RWPE2 (cell line): ENCODE measurements at regions not wholly inside any gene's neighbourhood (a gene's known extent, or its start where the extent isn't known, plus 50 kb on each side); places are given as distances from the start of the nearest gene placed in this dataset.

Source experiments
- ATAC-seq: fragments of 200-7000 bp; cut with Tn5 transposase; 3 replicates; pipeline ENCODE4 v1.9.1; 2021; ENCODE audit warnings: low read depth
- DNase-seq: peaks from one replicate; pipeline ENCODE4 v3.0.0-alpha.2; 2020; ENCODE audit warnings: low spot score
- H3K27ac ChIP-seq: fragments of 450-650 bp; 2 replicates; pipeline ENCODE4 v1.5.1; 2017; ENCODE audit warnings: mild to moderate bottlenecking; ENCODE audit not compliant: poor library complexity, severe bottlenecking
- H3K27me3 ChIP-seq: fragments of 250-450 bp; sonication (Bioruptor Pico); 2 replicates; pipeline ENCODE4 v1.5.1; 2021; ENCODE audit warnings: mild to moderate bottlenecking, moderate library complexity; ENCODE audit not compliant: insufficient read depth, poor library complexity, severe bottlenecking
- H3K36me3 ChIP-seq: fragments of 250-450 bp; sonication (Bioruptor Pico); 2 replicates; pipeline ENCODE4 v1.5.1; 2020; ENCODE audit warnings: low read depth, mild to moderate bottlenecking, moderate library complexity
- H3K4me1 ChIP-seq: fragments of 250-450 bp; sonication (Bioruptor Pico); 2 replicates; pipeline ENCODE4 v1.5.1; 2021; ENCODE audit warnings: mild to moderate bottlenecking, moderate library complexity; ENCODE audit not compliant: insufficient read depth, poor library complexity, severe bottlenecking
- H3K4me3 ChIP-seq: fragments of 250-450 bp; sonication (Bioruptor Pico); 2 replicates; pipeline ENCODE4 v1.5.1; 2021; ENCODE audit warnings: mild to moderate bottlenecking, moderate library complexity; ENCODE audit not compliant: severe bottlenecking
- H3K9me3 ChIP-seq: fragments of 250-450 bp; sonication (Bioruptor Pico); 2 replicates; pipeline ENCODE4 v1.5.1; 2021; ENCODE audit warnings: mild to moderate bottlenecking, moderate library complexity; ENCODE audit not compliant: severe bottlenecking
- TF ChIP-seq, protein P1 (sequence below): fragments of 450-650 bp; IDR thresholded peaks from one replicate; pipeline ENCODE4 v1.5.1; 2017; ENCODE audit warnings: mild to moderate bottlenecking, moderate library complexity; ENCODE audit not compliant: poor library complexity, severe bottlenecking

DNA sequence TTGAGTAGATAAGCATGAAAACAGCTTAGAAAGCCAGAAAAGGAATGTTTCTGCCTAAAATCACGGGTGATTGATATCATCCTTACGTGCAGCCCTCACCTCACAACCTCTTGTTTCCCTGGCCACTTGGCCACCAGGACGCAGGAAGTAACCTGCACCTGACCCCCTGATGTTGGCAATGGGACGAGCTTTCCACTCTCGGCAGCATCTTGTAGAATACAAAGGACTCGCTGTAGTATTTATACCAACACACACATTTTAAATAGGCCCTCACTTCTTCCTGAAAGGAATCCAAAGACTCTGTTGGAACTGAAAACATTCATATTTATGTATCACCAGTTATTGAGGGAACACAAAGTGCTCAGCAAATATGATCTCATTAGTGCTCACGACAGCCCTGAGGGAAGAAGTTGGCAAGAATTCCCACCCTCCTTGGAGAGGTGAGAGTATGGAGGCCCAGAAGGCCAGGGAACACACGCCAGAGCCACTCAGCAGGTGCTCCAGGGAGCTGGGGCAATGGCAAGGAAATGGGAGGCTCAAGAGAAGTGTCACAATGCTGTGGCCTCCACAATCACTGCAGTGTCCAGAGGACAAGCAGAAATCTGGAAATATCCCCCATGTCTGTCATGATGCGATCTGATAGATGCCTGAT lies 103.3 kb upstream of the KIT start:
- no peak overlapping the region for H3K27ac ChIP-seq
- H3K4me3 ChIP-seq: no peak overlapping the region
- no peaks in the 10 kb centered on the region for H3K27me3 ChIP-seq
- H3K4me1 ChIP-seq: peaks cover 6% of the 10 kb centered on the region
- no peaks in the 10 kb centered on the region for H3K9me3 ChIP-seq
- DNase-seq (no peak), ATAC-seq (no peak)
- no peaks in the 10 kb centered on the region for H3K36me3 ChIP-seq
- TF ChIP-seq, protein P1, sequence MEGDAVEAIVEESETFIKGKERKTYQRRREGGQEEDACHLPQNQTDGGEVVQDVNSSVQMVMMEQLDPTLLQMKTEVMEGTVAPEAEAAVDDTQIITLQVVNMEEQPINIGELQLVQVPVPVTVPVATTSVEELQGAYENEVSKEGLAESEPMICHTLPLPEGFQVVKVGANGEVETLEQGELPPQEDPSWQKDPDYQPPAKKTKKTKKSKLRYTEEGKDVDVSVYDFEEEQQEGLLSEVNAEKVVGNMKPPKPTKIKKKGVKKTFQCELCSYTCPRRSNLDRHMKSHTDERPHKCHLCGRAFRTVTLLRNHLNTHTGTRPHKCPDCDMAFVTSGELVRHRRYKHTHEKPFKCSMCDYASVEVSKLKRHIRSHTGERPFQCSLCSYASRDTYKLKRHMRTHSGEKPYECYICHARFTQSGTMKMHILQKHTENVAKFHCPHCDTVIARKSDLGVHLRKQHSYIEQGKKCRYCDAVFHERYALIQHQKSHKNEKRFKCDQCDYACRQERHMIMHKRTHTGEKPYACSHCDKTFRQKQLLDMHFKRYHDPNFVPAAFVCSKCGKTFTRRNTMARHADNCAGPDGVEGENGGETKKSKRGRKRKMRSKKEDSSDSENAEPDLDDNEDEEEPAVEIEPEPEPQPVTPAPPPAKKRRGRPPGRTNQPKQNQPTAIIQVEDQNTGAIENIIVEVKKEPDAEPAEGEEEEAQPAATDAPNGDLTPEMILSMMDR: no peak

DNA sequence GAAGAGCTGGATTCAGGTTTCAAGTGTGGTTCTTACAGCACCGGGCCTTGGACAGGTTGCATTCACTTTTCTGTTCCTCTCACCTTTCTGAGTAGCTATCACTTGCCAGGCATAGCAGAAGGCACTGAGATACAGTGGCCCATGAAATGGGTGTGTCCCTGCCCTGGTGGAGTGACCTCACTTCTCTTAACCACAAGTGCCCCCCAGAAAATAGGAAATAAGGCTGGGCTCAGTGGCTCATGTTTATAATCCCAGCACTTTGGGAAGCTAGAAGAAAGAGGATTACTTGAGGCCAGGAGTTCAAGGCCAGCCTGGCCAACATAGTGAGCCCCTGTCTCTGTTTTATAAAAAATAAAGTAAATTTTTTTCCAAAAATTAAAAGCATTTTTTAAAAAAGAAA lies 101.7 kb upstream of the KIT start:
- TF ChIP-seq, protein P1: no peak
- Histone ChIP-seq H3K9me3 (no peaks in the 10 kb centered on the region), H3K27ac (no peak overlapping the region), H3K4me1 (peaks cover 6% of the 10 kb centered on the region), H3K27me3 (no peaks in the 10 kb centered on the region), H3K4me3 (no peak overlapping the region), H3K36me3 (no peaks in the 10 kb centered on the region)
- no peak for ATAC-seq
- DNase-seq: no peak

DNA sequence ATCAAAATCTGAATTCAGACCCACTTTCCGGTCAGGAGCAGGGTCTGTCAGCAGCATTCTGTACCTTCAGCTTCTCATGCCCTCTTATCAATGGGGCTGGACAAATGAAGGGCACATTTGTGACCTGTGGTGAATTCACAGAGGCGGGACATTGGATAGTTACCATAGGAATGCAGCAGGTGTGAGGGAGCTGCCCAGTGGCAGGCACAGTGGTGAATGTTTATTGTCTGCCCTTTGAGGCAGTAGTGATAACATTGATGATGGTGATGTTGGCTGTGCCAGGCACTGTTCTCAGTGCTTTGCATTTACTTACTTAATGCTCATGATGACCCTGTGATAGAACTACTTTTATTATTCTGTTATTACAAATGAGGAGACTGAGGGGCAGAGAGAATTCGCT lies 101.2 kb upstream of the KIT start:
- peaks cover 6% of the 10 kb centered on the region for H3K4me1 ChIP-seq
- H3K9me3 ChIP-seq: no peaks in the 10 kb centered on the region
- no peaks in the 10 kb centered on the region for H3K27me3 ChIP-seq
- no peak for ATAC-seq
- no peaks in the 10 kb centered on the region for H3K36me3 ChIP-seq
- TF ChIP-seq, protein P1: no peak
- DNase-seq: no peak
- H3K4me3 ChIP-seq: no peak overlapping the region
- no peak overlapping the region for H3K27ac ChIP-seq

DNA sequence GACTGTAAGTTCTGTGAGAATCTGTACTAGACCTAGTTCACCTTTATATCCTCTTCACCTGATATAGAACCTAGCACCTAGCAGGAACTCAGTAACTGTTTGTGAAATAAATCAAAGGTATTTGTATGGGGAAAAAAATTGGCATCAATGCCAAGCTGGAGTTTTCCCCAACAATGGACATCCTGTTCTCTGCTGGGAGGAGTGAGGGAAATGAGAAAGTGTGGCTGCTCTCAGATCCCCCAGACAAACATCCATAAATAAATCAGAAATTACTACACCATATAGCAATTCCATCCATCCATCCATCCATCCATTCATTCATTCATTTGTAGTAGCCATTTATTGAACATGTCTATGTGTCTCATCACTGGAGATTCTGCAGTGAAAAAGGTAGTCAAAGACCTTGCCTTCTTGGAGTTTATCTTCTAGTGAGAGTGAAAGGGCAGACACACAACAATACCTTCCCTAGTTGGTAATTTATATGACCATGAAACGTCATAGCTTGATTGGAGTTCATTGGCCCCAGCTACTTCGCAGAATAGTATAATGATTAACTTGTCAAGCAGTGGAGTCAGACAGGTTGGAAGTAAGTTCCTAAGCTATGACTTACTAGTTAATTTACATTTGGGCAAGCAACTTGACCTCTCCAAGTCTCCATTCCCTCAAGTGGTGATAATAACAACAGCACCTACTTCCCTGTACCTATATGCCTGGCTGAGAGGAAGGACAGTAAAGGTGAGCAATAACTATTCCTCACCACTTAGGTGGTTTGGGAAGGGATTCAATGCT lies 98.7 kb upstream of the KIT start:
- no peak for ATAC-seq
- Histone ChIP-seq H3K36me3 (no peaks in the 10 kb centered on the region), H3K4me3 (no peak overlapping the region), H3K27me3 (no peaks in the 10 kb centered on the region), H3K4me1 (peaks cover 6% of the 10 kb centered on the region), H3K27ac (no peak overlapping the region), H3K9me3 (no peaks in the 10 kb centered on the region)
- DNase-seq: no peak
- TF ChIP-seq, protein P1: no peak

DNA sequence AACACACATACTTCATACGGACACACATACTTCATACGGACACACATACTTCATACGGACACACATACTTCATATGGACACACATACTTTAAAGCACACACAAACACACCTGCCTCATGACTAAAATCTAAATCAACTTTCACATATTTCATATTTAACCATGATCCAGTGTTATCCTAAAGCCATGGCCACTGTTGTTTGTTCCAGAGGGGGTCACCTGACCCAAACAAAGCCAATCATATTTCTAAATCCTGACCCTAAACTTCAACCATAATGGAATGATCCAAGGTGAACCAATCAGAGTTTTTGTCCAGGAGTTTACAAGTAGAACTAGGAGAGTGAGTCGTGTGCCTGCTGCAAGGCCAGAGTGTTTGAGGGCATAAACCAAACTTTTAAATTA lies 97.2 kb upstream of the KIT start:
- Histone ChIP-seq H3K36me3 (no peaks in the 10 kb centered on the region), H3K4me1 (peaks cover 6% of the 10 kb centered on the region), H3K4me3 (no peak overlapping the region), H3K9me3 (no peaks in the 10 kb centered on the region), H3K27me3 (no peaks in the 10 kb centered on the region), H3K27ac (no peak overlapping the region)
- DNase-seq (no peak), ATAC-seq (no peak)
- TF ChIP-seq, protein P1: no peak
